GM20000 (cell line): ENCODE measurements at regions not wholly inside any gene's neighbourhood (a gene's known extent, or its start where the extent isn't known, plus 50 kb on each side); places are given as distances from the start of the nearest gene placed in this dataset.
A peak's percentile ranks its signal among the peaks of the same experiment; 100 is the strongest.
"Not testable (repeated sequence)": the region's sequence is repeated elsewhere in the genome, so short reads cannot be mapped to it uniquely, and the experiment has no call there.

Experiments
- DNase-seq: peaks from one replicate; pipeline ENCODE4 v3.0.0; 2012; ENCODE audit warnings: low spot score
- CTCF ChIP-seq: IDR thresholded peaks from 2 replicates; pipeline ENCODE4 v1.5.1; 2012; ENCODE audit warnings: mild to moderate bottlenecking, control low read depth; ENCODE audit errors: extremely low read depth, missing control alignments

- TF ChIP-seq CTCF = no peak
- no peak for DNase-seq
These were observed 235.2 kb upstream of the KRR1 start for GRCh38 chr12:75746621-75747020.

GRCh38 chr12:75744607-75745256 lies 233.3 kb upstream of the KRR1 start:
- no peak for TF ChIP-seq CTCF
- DNase-seq = no peak

GRCh38 chr12:75742961-75743360 lies 231.6 kb upstream of the KRR1 start:
- no peak for DNase-seq
- TF ChIP-seq CTCF = no peak

GRCh38 chr12:75742048-75742447 lies 230.6 kb upstream of the KRR1 start:
- no peak for DNase-seq
- no peak for TF ChIP-seq CTCF

DNA sequence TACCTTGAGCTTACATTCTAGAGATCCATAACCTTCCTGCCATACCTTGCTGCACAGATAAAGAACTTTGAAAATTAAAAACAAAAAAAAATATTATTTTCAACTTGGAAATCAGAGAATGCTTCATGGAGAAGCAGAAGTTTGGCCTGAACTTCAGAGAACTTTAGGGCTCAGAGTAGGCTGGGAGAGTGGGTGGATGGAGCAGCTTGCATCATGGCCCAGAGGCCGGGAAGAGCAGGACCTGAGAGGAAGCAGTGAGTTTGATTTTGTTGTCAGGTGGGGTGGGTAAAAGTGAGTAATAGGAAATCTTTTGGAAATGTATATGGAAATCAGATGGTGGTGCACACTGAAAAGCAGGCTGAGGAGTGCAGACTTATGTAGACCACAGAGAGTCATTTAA lies 228.5 kb upstream of the KRR1 start:
- DNase-seq = no peak
- TF ChIP-seq CTCF = no peak

- not testable (repeated sequence) for DNase-seq
These were observed 227.7 kb upstream of the KRR1 start for GRCh38 chr12:75739098-75739497.

DNA sequence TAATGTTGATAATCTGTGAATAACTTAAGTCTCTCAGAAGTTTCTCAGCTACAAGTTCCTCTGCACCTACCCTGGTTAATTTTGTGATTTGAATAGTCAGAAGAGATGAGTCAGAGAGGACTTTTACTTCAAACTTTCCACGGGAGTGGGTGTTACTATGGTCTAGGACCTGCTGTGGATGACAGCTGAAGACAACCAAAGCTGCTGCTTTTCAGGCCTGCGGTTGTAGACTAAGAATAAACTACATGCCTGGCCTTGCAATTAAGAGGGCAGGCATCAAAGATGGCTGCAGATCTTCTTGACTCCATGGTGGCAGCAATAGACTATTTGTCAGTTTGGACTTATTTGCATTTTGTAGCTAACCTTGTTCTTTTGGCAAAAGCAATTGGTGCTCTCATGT lies 227.1 kb upstream of the KRR1 start:
- no peak for TF ChIP-seq CTCF
- DNase-seq = peak; percentile 54

- TF ChIP-seq CTCF = no peak
- no peak for DNase-seq
These were observed 224.4 kb upstream of the KRR1 start for GRCh38 chr12:75735853-75736252.
